IPS-18a (cell line): ENCODE measurements at regions not wholly inside any gene's neighbourhood (a gene's known extent, or its start where the extent isn't known, plus 50 kb on each side); places are given as distances from the start of the nearest gene placed in this dataset.

Experiments
- H3K27ac ChIP-seq: one replicate; pipeline ENCODE4 v1.5.1; 2013; ENCODE audit warnings: low read length
- H3K27me3 ChIP-seq: one replicate; pipeline ENCODE4 v1.6.1; 2013; ENCODE audit warnings: mild to moderate bottlenecking, low read length; ENCODE audit not compliant: control insufficient read depth, insufficient read depth
- H3K36me3 ChIP-seq: one replicate; pipeline ENCODE4 v1.6.1; 2013; ENCODE audit warnings: low read depth, low read length; ENCODE audit not compliant: control insufficient read depth
- H3K4me1 ChIP-seq: one replicate; pipeline ENCODE4 v1.6.1; 2013; ENCODE audit warnings: low read depth, low read length; ENCODE audit not compliant: control insufficient read depth
- H3K4me3 ChIP-seq: one replicate; pipeline ENCODE4 v1.5.1; 2013; ENCODE audit warnings: low read length
- H3K9ac ChIP-seq: one replicate; pipeline ENCODE4 v1.6.1; 2013; ENCODE audit warnings: mild to moderate bottlenecking, low read length, moderate library complexity
- H3K9me3 ChIP-seq: one replicate; pipeline ENCODE4 v1.6.1; 2013; ENCODE audit warnings: low read depth, low read length; ENCODE audit not compliant: control insufficient read depth

- H3K27ac ChIP-seq = no peak overlapping the region
- no peak overlapping the region for H3K4me3 ChIP-seq
- H3K9ac ChIP-seq = no peak overlapping the region
- H3K9me3 ChIP-seq = peaks cover 4% of the 10 kb centered on the region
- peaks cover 40% of the 10 kb centered on the region for H3K4me1 ChIP-seq
- H3K36me3 ChIP-seq = no peaks in the 10 kb centered on the region
- H3K27me3 ChIP-seq = peaks cover 41% of the 10 kb centered on the region
Observed at GRCh38 chr12:115511305-115511704, 766.2 kb downstream of the MED13L start.

GRCh38 chr12:115508990-115509389, 768.5 kb downstream of the MED13L start:
- H3K36me3 ChIP-seq = no peaks in the 10 kb centered on the region
- H3K9me3 ChIP-seq = peaks cover 4% of the 10 kb centered on the region
- H3K9ac ChIP-seq = no peak overlapping the region
- no peak overlapping the region for H3K27ac ChIP-seq
- no peak overlapping the region for H3K4me3 ChIP-seq
- peaks cover 46% of the 10 kb centered on the region for H3K4me1 ChIP-seq
- peaks cover 43% of the 10 kb centered on the region for H3K27me3 ChIP-seq

GRCh38 chr12:115507951-115508722, 769.4 kb downstream of the MED13L start:
- H3K9me3 ChIP-seq = peaks cover 4% of the 10 kb centered on the region
- peak overlapping the region; percentile 50 for H3K4me3 ChIP-seq
- H3K36me3 ChIP-seq = no peaks in the 10 kb centered on the region
- H3K9ac ChIP-seq = peak overlapping the region; percentile 49
- H3K27ac ChIP-seq = peak overlapping the region; percentile 27
- H3K4me1 ChIP-seq = peaks cover 46% of the 10 kb centered on the region
- peaks cover 43% of the 10 kb centered on the region for H3K27me3 ChIP-seq

GRCh38 chr12:115507560-115507889, 770.0 kb downstream of the MED13L start:
- peak overlapping the region; percentile 26 for H3K4me3 ChIP-seq
- peaks cover 43% of the 10 kb centered on the region for H3K4me1 ChIP-seq
- no peak overlapping the region for H3K27ac ChIP-seq
- no peaks in the 10 kb centered on the region for H3K36me3 ChIP-seq
- H3K9me3 ChIP-seq = no peaks in the 10 kb centered on the region
- peaks cover 43% of the 10 kb centered on the region for H3K27me3 ChIP-seq
- H3K9ac ChIP-seq = no peak overlapping the region

GRCh38 chr12:115506822-115507559, 770.5 kb downstream of the MED13L start:
- Histone ChIP-seq H3K27me3 (peaks cover 43% of the 10 kb centered on the region), H3K9me3 (no peaks in the 10 kb centered on the region), H3K9ac (no peak overlapping the region), H3K36me3 (no peaks in the 10 kb centered on the region), H3K4me1 (peaks cover 38% of the 10 kb centered on the region), H3K27ac (no peak overlapping the region), H3K4me3 (peak overlapping the region; percentile 26)

- Histone ChIP-seq H3K9me3 (no peaks in the 10 kb centered on the region), H3K9ac (no peak overlapping the region), H3K4me3 (no peak overlapping the region), H3K4me1 (peaks cover 32% of the 10 kb centered on the region), H3K27ac (no peak overlapping the region), H3K27me3 (peaks cover 23% of the 10 kb centered on the region), H3K36me3 (no peaks in the 10 kb centered on the region)
Observed at GRCh38 chr12:115504306-115505290, 772.9 kb downstream of the MED13L start.

- Histone ChIP-seq H3K27ac (no peak overlapping the region), H3K9ac (no peak overlapping the region), H3K4me3 (no peak overlapping the region), H3K27me3 (no peaks in the 10 kb centered on the region), H3K4me1 (peaks cover 6% of the 10 kb centered on the region), H3K9me3 (no peaks in the 10 kb centered on the region), H3K36me3 (no peaks in the 10 kb centered on the region)
Observed at GRCh38 chr12:115500872-115501271, 776.6 kb downstream of the MED13L start.

- Histone ChIP-seq H3K36me3 (no peaks in the 10 kb centered on the region), H3K27me3 (no peaks in the 10 kb centered on the region), H3K4me3 (no peak overlapping the region), H3K27ac (no peak overlapping the region), H3K4me1 (no peaks in the 10 kb centered on the region), H3K9me3 (no peaks in the 10 kb centered on the region), H3K9ac (no peak overlapping the region)
Observed at GRCh38 chr12:115495300-115495699, 782.2 kb downstream of the MED13L start.

- H3K4me1 ChIP-seq = no peaks in the 10 kb centered on the region
- H3K36me3 ChIP-seq = no peaks in the 10 kb centered on the region
- H3K27me3 ChIP-seq = no peaks in the 10 kb centered on the region
- no peak overlapping the region for H3K27ac ChIP-seq
- H3K9ac ChIP-seq = no peak overlapping the region
- H3K9me3 ChIP-seq = no peaks in the 10 kb centered on the region
- no peak overlapping the region for H3K4me3 ChIP-seq
Observed at GRCh38 chr12:115492553-115492952, 784.9 kb downstream of the MED13L start.

- Histone ChIP-seq H3K9ac (no peak overlapping the region), H3K9me3 (no peaks in the 10 kb centered on the region), H3K27me3 (no peaks in the 10 kb centered on the region), H3K4me3 (no peak overlapping the region), H3K36me3 (no peaks in the 10 kb centered on the region), H3K27ac (no peak overlapping the region), H3K4me1 (no peaks in the 10 kb centered on the region)
Observed at GRCh38 chr12:115491511-115492250, 785.8 kb downstream of the MED13L start.

GRCh38 chr12:115489253-115489652, 788.2 kb downstream of the MED13L start:
- Histone ChIP-seq H3K27ac (no peak overlapping the region), H3K36me3 (no peaks in the 10 kb centered on the region), H3K9ac (no peak overlapping the region), H3K4me1 (no peaks in the 10 kb centered on the region), H3K9me3 (peaks cover 4% of the 10 kb centered on the region), H3K4me3 (no peak overlapping the region), H3K27me3 (no peaks in the 10 kb centered on the region)
